Stimulated activated CD4-positive, alpha-beta T cell treated with anti-CD3 and anti-CD28 coated beads, Interleukin-1b, Interleukin-23, amount 100 ng/mL, for 1 hour (primary cell): ENCODE measurements at regions not wholly inside any gene's neighbourhood (a gene's known extent, or its start where the extent isn't known, plus 50 kb on each side); places are given as distances from the start of the nearest gene placed in this dataset.
"Not testable (repeated sequence)": the region's sequence is repeated elsewhere in the genome, so short reads cannot be mapped to it uniquely, and the experiment has no call there.

Experiments used
- DNase-seq, 2 donors: peaks; one replicate each; pipeline ENCODE4 v3.0.0-alpha.2; 2020; ENCODE audit warnings: low read depth in 2 of 2

DNA sequence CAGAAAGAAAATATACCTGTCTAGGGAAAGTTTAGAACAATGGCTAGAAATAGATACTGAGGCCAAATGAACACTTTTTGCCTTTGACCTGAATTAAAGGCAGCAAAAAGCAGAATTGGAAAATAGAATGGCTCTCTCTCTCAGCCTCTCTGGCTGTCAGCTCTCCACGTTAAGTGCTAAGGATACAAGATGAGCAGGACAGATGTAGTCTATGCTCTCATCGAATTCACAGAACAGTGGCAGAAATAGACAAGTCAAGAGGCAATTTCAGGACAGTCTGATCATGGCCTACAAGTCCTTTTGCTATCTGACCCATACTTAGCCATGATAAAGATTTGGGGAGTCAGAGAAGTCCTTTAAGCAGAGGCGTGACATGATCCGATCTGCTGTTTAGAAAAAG is 120.2 kb upstream of the CREB1 start:
- no peak for DNase-seq

DNA sequence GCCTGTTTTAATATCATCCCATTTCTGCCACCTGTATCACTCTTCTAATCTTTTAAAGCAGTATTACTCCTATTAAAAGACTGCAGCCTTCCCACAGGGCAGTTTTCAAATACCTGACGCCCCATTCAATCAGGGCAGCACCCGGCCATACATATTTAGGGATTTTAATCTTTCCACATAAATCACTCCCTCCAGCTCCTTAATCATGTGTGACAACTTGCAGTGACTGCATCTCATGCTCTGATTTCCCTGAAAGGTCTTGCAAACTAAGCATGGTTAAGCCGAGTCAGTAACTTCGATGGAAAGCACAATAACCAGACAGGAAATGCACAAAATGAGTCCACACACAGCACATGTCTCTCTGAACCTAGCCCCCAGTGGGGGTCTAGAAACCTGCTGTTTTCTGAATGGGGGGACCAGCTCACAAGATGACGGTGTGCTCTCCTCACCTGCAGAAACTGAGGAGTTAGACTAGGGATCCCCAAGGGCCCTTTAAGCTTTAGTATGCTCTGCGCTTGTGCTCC is 116.9 kb upstream of the CREB1 start:
- DNase-seq: no peak

DNA sequence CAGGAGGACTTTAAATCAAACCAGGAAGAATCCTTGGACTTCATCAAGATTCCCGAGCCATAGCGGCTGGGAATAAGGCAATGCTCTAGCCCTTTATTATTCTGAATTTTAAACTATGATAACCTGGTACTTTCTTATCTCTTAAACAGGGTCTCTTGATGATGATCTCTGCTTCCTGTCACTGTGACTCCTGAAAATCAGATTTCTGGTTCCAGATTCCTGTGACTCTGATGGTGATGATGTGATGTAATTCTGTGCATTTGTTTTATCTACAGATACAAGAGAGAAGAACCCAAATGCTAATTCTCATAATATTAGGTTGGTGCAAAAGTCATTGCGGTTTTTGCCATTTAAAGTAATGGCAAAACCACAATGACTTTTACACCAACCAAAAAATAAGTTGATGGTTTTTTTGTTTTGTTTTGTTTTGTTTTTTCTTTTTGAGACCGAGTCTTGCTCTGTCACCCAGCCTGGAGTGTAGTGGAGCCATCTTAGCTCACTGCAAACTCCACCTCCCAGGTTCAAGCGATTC is 116.3 kb upstream of the CREB1 start:
- DNase-seq: no peak

DNA sequence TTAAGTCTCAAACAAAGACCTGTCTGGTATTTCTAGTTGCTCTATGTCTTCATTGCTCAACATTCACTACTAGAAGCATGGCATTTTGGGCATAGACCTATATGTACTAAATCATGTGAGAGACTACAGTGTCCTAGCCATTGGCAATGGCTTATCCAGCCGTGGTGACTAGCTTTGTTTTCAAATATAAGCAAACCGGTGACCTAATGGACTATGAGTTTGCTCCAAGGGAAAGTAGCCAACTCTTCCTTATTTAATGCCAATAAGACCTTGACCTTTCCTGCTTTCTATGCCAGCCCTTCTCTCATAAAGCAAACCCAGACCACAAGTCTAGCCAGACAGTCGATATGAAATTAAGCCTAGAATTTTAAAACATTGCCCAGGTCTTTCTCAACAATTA is 113.7 kb upstream of the CREB1 start:
- no peak for DNase-seq

DNA sequence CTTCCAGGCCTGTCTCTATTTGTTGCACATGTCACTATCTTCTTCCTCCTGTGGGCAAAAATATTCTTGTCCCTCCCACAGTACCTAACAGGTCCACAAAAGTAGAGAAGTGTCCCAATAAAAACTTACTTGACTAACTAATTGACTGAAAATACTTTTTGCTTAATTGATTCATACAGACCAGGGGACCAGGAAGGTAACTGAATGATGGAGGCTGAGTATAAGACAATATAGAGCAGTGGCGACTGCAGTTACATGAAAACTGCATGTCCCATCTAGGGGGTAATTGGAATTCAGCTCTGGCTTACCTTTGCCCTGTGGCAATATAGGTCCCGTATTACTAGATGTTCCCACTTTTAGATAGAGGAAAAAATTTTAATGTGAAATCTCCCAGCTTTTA is 112.9 kb upstream of the CREB1 start:
- DNase-seq: no peak

DNA sequence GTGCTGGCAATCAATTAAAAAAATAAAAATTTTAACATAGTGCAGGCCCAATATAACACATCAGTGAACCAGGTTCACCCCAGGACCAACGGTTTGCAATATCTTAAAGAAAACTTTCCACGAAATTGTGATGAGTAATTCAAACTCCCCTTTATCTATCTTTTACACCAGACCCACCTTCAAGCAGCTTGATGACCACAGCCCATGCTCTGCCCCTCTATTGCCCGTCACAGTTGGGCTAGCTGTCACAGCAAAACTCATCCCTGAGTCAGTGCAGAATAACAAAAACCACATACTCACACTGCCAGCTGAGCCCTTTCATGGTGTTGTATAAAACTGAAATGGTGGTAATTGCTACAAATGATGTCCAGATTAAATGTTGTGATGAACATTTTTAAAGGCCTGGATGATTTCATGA is 112.5 kb upstream of the CREB1 start:
- no peak for DNase-seq

DNA sequence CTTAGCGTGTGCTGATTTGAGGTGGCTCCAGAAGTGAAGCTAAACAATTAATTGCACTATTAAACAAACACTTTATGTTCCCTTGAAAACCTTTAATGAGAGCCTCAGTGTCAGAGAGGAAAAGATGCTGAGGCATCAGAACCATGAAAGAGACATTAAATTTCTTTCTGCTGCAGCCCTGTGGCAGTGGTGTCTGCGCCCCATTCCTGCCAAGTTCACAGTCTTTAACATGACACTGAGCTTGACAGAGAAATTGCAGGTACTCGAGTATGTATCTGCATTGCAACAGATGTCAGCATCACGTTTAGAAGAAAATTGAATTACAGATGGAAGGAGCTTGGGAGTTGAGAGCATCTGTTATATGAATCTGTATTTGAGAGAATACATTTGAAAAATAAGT is 111.3 kb upstream of the CREB1 start:
- no peak for DNase-seq

DNA sequence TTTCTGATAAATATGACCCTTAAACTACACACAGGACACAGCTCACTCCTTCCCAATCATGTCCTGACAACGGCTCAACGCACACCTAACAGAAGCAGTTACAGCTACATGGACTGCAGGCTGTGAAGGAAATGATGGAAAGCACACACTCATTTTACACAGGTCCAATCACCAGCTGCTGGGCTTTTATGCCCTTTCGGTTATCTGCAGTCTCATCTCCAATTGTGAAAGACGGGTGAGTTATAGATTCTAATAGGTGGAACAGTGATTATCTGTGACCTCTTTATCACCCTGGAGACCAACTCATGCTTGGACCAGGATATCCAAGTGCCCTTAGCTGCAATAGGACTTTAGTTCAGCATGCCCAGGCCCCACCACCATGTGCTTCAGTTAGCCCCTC is 110.4 kb upstream of the CREB1 start:
- DNase-seq: no peak

DNA sequence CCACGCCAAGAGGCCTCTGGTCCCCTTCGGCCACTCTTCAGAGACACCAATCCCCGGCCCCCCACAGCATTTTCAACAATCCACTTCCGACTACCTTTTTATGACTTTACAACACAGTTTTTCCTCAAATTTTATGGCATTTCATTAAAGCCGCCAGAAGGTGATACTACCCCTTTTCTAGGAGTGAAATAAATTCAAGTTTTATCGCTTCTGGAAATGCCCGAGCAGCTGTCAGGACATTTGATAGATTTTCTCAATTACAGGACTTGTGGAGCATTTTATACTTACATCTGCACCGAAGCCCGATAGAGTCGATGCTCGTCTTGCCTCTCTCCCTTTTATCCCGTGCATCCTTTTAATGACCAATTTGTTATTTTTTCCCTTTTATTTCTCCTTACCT is 108.1 kb upstream of the CREB1 start:
- no peak for DNase-seq

DNA sequence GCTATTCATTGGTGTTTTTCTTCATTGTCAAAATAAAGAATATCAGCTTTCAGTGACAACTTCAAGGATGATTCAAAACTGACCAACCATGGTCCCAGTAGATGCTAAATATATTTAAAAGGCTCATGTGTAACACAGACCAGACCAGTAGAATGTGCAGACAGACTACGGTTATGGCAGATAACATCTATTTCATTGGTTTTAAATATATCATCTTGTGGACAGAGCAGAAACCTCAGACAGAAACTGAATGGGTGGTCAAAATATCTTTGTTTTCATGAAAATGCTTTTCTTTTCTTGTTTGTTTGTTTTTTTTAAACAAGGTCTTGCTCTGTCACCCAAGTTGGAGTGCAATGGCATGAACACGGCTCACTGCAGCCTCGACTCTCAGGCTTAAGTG is 107.4 kb upstream of the CREB1 start:
- DNase-seq: no peak

DNA sequence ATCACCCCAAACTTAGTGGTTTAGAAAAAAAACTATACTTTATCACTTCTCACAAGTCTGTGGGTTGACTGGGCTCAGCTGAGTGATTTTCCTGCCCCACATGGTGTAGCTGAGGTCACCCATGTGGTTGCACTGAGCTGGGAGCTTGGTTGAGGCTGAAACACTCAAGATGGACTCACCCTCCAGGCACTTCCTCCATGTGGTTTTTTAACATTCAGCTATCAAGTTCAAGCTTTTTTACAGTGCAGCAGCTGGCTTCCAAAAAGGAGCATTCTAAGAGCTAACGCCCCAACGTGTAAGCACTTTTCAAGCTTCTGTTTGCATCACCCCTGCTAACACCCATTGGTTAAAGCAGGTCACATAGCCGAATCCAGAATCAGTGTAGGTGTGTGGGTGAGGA is 105.9 kb upstream of the CREB1 start:
- DNase-seq: no peak

DNA sequence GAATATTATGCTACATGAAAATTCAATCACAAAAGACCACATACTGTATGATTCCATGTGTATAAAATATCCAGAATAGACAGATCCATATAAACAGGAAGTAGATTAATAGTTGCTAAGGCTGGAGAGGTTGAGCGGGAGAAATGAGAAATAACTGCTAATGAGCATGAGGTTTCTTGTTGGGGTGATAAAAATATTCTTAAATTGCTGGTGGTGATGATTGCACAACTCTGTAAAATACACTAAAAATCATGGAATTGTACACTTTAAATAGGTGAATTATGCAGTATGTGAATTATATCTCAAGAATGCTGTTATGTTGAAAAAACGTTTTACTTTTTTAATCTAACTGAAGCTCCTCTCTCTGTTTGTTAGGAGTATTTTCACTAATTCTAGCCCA is 101.8 kb upstream of the CREB1 start:
- DNase-seq: no peak

DNA sequence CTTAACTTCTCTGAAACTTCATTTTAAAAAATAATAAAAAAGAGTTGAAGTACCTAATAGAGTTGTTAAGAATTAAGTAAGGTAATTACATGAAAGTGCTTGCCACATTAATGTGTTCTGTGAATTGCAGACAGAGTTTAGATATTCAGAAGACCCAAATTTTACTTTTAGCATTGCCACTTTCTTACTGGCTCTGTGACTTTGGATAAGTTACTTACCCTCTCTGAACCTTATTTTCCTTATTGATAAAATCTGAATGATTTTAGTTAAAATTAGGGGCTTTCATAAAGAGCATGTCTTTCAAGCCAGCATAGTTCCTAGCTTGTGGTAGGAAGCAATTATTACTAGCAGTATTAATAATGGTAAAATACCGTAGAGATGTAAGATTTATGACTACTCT is 101.2 kb upstream of the CREB1 start:
- no peak for DNase-seq

DNA sequence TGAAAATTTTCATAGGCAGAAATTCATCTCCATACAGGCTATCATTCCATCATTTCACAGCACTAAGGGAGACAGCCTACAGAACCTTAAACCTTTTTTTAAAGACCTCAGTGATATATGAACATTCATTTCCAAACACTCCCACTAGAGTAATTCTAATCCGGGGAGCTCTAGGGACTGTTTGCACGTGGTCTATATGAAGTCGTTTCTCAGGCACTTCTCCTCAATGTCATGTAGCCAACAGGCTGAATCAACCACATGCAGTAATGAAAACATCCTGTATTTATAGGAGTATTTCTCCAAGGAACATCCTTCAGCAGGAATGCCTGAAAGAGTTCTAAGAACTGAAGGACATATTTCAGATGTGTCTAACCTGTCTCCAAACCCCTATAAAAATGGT is 97.3 kb upstream of the CREB1 start:
- no peak for DNase-seq

DNA sequence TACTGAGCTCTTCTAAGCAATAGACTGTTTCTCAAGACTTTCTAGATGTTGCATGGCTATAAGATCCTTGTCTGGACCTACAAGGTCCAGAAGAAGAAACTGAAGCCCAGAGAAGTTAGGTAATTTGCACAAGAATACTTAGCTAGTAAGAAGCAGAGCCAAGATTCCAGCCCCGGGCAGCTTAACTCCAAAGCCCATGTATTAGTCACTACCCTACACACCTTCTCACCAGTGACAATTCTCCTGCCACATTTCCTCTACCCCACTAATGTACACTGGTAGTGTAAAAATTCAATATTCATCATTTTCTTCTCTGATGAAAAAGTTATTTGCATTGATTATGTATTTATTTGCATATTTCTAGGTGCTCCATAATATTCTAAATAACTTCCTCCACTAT is 95.5 kb upstream of the CREB1 start:
- DNase-seq: no peak

DNA sequence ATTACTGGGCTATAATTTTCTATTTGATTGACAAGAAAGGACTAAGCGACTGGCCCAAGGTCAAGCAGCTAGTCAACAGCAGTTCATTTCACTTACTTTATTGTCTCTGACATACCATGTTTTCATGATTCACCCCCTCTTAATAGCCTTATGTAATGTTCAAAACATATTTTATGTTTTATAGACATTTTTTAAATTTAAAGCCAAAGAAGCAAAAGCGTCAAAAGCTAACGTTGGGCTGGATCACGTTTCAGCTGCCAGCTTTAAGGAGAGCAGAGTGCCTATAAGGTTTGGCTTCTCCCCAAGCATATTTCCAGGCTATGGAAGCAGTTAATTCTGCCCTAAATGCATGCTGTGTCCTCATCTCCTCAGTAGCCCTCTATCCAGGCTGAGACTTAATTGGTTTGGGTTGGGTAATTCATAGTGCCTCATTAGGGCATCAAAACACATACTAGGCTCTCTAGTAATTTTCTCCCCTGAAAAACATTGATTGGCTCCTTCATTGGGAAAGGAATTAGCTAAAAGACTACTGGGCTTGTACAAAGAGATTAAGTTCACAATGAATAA is 94.8 kb upstream of the CREB1 start:
- DNase-seq: no peak

DNA sequence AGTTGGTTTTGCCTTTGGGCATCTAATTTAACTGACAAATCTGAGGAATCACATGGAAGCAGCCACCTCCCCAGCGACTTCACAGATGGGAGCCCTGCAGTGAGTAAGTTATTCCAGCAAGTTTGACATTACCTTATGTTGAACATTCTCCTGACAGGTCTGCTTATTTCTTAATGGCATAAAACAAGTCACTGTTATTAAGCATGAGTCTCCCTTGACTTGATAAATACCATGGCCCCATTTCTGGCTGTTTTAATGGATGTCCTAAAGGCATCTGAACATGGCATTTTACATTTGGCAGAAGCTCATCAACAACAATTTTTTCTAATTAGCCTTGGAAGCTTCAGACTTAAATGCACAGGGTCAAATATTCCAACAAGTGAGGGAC is 92.6 kb upstream of the CREB1 start:
- no peak for DNase-seq

DNA sequence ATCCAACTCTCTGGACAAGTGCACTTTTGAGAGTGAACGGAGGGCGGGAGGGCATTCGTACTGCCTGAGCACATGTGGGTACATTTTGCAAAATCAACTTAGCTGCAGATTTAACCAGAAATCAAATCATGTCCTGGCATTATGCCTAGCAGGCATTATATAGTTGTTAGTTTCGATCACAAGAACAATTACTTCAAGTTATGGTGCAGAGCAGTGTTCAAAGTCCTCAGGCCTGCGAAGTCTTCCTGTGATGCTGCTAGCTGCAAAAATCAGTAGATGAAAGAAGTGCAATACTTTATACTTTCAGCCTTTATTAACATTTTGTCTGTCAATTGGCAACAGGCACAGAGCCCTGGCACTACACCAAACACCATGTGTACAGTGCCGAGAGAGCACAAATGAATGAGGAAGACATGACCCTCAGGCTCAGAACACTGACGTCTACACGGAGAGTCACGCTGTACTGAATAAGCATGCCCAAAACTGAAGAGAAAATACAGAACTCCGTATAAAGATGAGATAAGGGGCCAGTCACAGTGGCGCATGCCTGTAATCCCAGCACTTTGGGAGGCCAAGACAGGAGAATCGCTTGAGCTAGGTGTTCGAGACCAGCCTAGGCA is 92.1 kb upstream of the CREB1 start:
- DNase-seq: no peak

DNA sequence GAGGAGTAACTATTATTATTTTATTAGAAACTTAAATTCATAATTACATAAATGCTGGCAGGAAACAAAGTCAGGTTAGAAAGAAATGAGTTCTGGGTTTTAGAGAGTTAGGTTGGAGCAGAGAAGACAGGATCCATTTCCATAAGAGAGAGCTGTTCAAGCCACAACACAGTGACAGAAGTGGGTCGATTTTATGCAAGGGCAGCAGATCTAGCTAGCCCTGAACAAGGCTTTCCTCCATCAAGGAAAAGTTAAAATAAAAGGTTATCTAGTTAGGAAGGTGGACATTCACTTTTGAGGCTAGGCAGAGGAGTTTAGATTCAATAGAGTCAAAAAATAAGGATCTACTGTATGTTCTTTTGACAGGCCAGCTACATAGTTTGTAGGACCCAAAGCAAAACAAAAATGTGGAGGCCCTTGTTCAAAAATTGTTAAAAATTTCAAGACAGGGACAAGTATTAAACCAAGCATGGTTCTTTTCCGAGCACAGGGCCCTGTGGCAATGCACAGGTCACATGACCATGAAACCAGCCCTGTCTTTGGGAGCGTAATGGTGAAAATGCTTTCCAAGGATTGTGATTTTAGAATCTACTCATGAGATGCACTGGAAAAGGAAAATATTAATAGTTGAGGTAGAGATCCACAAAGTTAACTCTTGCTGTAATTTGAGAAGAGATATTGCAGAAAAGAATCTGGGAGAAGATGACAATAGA is 91.2 kb upstream of the CREB1 start:
- no peak for DNase-seq

DNA sequence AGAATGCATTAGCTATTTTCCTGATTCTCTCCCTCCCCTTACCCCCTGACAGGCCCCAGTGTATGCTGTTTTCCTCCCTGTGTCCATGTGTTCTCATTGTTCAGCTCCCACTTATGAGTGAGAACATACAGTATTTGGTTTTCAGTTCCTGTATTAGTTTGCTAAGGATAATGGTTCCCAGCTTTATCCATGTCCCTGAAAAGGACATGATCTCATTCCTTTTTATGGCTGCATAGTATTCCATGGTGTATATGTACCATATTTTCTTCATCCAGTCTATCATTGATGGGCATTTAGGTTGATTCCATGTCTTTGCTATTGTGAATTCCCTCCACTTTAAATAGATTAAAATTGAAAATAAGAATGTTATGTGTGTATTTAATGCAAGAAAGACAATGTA is 89.9 kb upstream of the CREB1 start:
- DNase-seq: not testable (repeated sequence)

DNA sequence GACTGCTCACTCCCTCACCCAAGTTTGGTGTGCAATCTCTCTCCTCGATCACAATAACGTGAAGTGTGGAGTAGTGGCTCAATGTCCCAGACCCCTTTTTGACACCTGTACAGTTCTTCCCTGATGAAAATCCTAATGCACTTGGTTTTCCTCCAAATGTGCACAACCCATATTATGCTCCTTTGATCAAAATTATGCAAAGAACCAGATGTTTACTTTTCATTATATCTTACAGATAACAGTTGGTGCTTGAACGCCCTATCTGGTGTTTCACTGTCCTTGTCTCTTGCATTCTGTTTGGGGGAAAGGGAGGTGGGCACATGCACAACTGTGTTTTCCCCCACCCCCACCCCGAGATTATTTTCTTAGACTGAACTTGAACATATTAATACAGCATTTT is 85.0 kb upstream of the CREB1 start:
- no peak for DNase-seq

DNA sequence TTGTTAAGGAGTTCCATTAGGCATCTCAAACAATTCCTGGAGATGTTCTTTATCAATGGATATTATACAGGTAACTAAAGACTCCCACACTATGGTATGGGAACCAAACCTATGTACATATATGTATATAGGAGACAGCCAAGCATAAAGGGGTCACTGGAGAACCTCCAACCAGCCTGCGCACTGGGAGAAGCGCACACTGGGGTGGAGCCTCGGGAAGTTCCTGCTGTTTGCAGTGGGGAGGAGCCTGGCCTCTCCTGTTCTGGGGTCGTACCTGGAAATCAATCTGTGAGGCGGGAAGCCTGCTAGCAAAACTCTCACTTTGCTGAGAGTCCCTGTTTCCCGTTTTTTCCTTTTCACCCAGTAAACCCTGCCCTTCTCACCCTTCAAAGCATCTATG is 83.1 kb upstream of the CREB1 start:
- no peak for DNase-seq

DNA sequence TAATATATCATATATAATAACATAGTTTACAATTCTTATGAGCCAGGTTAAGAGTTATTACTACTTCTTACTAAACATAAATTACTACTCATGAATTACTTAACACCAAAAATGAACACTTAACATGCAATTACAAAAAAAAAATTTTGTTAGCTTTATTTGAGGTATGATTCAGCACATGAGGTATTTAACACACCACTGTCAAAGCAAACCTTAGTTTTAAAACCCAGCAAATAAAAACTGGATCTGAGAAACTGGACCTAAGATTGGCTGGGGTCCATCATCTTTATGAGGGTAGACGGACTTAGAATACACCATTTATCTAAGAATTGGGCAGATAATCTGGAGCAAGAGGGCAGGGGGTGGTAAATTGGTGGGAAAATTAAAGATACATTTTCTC is 81.8 kb upstream of the CREB1 start:
- no peak for DNase-seq
